A673 (cell line): ENCODE measurements at regions not wholly inside any gene's neighbourhood (a gene's known extent, or its start where the extent isn't known, plus 50 kb on each side); places are given as distances from the start of the nearest gene placed in this dataset.

Experiments
- EZH2 ChIP-seq: fragments of 200-600 bp; sonication (generic); IDR thresholded peaks from 2 replicates; pipeline ENCODE4 v1.6.1; 2017; ENCODE audit warnings: borderline replicate concordance, low read depth, mild to moderate bottlenecking, mixed read lengths, antibody characterized with exemption, low read length; ENCODE audit not compliant: poor library complexity, severe bottlenecking
- TF ChIP-seq, protein P1 (sequence below): fragments of 300-800, 200-600 bp; sonication (generic); conservative IDR thresholded peaks from 2 replicates; pipeline ENCODE4 v1.5.1; 2017; ENCODE audit warnings: low read depth, mild to moderate bottlenecking, antibody characterized with exemption, low read length, moderate library complexity, mixed read lengths

DNA sequence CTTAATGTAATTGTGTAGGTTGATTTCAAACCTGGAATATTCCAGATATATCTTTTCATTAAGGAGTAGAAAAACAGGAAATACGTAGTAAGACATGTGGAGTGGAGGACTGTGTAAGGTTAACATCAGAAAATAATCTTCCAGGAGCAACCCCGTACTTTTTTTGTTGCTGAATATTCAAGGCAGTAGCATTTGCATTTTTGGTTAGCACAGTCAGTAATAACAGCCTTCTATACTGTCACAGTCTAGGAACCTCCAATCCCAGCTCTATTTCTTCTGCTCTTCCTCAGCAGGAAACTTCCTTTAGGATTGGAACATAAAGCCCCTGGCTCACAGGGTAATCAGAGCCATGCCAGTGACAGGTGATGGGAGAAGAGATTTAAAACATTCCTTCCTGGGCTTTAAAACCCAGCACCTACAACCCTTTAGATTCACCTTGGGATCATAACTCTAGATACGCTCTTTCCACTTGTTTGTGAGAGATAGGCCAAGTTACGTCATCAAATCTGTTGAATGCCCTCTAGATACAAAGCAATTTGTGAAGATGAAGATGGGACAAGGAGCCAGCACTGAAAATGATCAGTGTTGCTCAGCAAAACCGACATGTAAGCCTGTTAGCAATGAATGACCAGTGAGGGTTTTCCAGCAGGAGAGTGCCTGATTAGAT, 248.5 kb upstream of the NPY start:
- TF ChIP-seq EZH2, result no peak
- TF ChIP-seq, protein P1, sequence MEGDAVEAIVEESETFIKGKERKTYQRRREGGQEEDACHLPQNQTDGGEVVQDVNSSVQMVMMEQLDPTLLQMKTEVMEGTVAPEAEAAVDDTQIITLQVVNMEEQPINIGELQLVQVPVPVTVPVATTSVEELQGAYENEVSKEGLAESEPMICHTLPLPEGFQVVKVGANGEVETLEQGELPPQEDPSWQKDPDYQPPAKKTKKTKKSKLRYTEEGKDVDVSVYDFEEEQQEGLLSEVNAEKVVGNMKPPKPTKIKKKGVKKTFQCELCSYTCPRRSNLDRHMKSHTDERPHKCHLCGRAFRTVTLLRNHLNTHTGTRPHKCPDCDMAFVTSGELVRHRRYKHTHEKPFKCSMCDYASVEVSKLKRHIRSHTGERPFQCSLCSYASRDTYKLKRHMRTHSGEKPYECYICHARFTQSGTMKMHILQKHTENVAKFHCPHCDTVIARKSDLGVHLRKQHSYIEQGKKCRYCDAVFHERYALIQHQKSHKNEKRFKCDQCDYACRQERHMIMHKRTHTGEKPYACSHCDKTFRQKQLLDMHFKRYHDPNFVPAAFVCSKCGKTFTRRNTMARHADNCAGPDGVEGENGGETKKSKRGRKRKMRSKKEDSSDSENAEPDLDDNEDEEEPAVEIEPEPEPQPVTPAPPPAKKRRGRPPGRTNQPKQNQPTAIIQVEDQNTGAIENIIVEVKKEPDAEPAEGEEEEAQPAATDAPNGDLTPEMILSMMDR, result no peak
